ENCODE measurements at regions not wholly inside any gene's neighbourhood (a gene's known extent, or its start where the extent isn't known, plus 50 kb on each side); places are given as distances from the start of the nearest gene placed in this dataset.

- no peak for TF ChIP-seq CTCF (IDR thresholded peaks at IDR 0.05)
- no peak for TF ChIP-seq POLR2A (IDR thresholded peaks at IDR 0.05)
Measured at GRCh38 chrX:46367491-46367890, 177.7 kb downstream of the ZNF674 start.
